Umbilical cord (tissue), 1 donor: ENCODE measurements at regions not wholly inside any gene's neighbourhood (a gene's known extent, or its start where the extent isn't known, plus 50 kb on each side); places are given as distances from the start of the nearest gene placed in this dataset.

Source experiments
- DNase-seq: peaks from one replicate; pipeline ENCODE4 v3.0.0-alpha.2; 2015; ENCODE audit warnings: low spot score

DNA sequence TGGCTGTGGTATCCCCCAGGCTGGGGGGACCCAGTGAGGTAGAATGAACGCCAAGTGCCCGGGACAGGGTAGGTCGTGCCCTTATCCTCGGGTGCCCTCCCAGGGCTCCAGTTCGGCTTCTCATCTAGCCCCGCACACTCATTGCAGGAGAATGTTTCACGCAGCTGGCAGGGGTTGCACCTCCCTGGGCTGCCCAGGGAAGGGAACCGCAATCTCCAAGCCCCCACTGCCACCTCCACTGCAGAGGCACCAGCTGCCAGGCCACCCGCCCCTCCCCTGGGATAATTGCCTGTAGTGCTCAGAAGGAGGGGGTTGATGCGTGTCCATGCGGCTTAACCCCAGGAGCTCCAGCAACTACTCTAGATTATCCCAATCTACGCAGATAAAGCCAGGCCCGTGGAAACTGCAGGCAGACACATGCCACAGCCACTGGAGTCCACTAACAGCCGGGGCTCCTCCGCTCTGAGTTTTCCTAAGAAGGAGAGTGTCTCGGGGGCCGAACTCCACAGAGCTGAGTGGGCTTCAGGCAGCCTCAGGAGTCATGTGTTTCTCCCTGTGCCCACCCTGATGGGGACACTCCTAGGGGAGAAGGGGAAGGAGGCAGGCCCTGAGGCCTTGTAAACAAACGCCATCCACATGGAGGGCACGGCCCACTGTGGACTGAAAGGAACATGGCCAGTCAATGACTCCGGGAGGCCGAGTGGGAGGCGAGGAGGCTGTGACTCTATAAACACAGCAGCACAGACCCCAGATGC is 137.2 kb upstream of the IQSEC1 start:
- no peak for DNase-seq

DNA sequence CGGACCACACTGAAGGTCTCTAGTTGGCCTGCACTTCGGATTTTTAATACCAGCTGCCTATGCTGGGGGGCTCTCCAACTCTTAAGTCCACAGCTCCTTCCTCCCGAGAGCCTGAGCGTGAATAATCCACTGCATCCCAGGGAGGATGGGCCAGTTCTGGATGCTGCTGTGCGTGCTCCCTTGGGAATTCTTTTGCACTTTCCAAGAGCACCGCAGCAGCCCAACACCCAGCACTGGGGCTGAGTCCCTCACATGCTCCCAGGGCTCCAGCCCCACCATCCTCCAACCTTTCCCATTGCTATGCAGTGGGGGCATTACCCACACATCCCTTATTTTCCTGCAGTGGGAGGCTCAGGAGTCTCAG is 136.4 kb upstream of the IQSEC1 start:
- no peak for DNase-seq

DNA sequence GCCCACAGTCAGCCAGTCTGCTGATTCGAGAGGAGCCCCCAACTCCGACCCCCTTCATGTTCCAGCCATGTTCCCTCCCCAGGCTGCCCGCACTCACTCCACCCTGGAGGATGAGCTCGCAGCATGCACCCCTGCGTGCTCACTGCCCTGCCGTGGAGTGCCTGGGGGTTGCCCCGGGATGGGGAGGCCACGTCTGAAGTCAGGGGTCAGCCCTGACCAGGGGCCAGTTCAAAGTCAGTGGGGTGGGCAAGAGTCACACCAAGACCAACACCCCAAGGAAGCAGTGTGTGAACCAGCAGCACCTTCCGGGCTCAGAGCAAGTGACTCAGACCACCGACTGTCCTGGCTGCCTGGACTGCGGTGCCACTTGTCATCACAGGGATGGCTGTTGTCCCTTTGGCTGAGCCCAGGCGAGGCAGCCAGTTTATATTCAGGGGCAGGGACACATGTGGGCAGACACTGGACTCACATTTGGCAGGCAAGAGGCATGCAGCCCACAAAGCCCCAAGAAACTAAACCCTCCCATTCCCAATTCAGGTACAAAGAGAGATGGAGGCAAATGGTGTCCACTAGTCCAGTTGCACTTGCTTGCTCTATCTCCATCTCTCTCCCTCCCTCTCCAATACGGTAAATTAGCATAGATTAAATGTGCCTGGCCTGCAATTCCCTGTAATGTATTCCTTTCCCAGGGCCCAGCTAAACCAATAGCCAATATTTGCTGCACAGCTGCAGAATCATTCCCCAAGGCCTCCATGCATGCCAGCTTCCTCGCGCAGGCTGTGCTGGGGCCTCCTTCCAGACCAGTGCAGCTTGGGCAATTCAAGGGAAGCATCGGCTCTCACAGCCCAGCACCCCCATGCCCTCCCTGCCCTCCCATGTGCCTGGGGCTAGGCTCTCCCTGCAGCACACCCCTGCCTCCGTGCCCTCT is 135.7 kb upstream of the IQSEC1 start:
- no peak for DNase-seq

DNA sequence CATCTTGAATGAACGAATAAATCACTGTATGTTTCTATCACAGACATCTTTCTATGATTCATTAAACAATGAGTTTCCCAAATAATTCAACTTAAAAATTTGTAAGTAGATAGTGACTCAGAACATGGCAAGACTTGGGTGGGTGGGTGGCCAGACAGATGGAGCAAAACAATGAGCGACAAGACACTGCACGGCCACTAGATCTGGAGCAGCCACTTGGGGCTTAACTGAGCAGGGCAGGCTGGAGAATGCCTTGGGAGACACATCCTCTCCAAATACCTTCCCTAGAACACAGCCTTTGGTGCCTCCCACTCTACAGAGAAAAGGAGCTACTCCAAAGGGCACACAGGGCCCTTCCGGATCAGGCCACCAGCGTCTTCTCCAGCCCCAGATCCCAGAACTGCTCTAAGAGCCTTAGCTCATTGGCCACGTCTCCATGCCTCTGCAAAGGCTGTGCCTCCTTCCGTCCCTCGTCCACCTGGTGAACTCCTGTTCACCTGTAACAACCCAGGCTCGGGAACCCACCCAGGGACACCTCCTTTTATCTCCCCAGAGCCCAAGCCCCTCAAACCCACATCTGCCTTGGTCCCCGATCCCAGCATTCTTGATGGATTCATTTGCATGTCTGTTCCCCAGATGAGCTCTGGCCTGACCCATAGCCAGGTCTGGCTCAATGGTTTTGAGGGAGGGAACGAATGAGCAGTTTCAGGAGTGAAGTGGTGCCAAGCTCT is 134.9 kb upstream of the IQSEC1 start:
- no peak for DNase-seq

DNA sequence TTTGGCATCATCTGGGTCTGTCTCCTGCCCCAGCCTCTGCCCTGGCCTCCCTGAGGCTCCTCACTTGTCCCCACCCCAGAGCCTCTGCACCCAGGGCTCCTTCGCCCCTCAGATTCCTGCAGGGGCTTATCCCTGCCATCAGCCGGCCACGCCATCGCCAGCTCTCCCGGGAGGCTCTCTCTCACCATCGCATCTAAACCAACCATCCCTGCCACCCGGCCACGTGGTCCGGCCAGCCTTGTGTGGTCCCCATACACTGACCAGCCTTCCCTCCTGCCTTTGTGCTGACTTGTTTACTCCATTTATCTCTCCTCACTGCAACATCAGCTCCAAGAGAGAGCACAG is 134.3 kb upstream of the IQSEC1 start:
- no peak for DNase-seq

DNA sequence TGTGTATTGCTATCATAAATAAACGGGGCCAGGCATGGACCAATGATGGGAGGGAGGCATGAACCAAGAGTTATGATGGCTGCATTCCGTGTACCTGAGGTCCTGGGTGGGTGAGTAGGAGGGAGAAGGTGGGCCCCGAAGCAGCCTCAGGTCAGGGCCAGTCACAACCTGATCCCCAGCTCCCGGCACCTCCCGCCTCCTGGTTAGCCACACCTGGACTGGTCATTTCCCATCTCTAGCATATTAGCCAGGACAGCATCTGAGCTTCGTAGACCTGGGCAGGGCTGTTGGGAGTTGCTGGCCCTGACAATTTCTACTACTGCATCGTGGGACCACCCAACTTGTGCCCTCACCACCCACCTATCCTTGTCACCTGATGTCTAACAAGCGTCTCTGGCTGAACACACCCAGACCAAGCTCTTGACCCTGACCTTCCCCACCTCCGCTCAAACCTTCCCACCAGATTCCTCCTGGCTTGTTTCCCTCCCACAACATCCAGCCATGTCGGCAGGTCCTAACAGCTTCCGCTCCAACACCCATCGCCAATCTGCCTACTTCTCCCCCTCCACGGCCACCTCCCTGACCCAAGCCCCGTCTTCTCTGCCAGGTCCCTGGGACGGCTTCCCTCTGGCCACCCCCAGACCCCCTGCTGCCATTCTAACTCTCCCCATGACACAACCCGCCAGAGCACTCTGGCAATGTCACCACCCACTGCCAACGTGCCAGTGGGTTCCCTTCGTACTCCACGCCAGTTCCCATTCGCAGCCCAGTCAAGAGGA is 133.8 kb upstream of the IQSEC1 start:
- DNase-seq = no peak

DNA sequence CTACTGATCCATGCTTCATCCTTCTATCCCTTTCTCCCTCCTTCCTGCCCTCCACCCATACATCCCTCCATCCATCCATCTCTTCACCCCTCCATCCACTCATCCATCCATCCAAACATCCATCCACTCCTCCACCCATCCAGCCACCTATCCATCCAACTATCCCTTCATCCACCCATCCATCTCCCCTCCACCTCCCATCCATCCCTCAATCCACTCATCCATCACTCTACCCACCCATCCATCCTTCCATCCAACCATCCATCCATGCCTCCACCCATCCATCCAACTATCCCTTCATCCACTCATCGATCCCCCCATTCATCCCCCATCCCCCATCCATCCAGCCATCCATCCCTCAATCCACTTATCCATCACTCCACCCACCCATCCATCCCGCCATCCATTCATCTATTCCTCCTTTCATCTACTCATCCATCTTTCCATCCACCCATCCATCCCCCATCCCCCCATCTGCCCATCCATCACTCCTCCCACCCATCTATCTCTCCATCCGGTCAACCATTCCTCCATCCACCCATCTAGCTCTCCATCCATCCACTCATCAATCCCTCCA is 132.4 kb upstream of the IQSEC1 start:
- DNase-seq = no peak

DNA sequence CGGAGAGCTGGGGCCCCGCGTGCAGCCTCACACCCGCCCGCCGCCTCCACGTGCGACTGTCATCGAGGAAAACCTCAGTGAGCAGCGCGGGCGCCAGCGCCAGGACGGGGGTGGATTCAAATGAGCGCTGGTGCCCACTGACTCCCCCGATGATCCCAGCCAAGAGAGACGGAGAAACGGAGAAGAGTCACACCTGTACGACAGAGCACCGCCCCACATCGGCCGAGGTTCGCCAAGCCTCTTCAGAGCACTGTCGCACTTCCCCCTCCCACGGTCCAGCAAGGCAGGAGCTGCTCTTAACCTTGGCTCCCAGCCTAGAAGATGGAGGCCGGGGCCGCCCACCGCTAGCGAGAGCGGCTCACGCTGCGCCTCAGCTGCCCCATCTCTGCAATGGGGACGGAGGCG is 130.9 kb upstream of the IQSEC1 start:
- no peak for DNase-seq

DNA sequence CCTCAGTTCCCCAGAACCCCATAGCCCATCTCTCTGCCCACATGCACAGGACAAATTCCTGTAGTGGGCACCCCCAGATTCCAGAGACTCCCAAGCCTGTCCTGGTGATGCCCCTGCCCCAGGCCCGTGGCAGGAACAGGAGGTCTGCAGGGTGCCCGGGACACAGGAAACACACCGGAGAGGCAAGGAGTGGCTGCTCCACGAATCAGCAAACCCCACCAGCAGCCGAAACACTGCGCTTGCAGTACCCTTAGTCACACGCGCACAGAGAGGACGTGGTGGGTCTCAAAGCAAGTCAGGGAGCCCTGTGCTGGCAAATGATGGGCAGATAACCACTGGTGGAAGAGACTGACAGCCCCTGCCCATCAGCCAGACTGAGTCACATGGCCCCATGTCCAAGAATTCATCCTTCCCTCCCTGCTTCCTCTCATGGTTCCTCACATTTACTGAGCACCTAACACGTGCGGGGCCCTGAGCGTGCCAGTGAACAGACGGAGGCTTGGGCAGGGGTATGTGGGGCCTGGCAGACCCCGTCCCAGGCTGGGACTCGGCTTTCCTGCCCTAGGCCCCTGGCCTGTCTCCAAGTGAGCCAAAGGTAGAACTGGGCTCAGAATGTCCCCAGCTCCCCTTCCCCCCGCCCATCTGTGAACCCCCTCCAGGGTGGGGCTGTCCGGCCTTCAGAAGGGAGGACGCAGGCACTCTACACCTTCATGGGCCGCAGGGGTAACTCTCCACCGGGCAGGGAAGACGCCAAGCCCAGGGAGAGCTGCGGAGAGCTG is 130.4 kb upstream of the IQSEC1 start:
- no peak for DNase-seq

DNA sequence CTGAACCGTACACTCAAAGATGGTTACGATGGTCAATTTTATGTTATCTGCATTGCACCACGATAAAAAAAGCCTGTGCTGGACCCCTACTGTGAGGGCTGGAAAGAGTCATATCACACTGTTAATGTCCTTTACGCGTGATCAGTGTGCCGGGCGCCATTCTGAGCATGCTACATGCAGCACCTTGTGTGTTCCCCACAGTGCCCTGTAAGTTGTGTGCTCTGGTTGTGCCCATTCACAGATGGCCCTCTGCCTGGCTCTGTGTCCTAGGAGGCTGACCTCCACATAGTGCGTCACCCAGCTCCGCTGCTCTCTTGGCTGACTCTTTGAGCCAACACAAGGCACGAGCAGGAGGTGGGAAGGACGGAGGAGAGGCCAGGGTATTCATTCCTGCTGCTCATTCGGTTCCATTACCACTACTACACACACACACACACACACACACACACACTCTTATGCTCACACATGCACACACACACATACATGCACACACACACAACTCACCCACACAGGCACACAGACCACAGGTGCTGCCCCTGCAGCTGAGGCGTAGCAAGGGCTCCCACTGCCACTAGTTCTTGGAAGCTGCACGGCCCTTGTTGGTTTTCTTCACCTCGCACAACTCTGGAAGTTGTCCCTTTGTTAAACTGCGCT is 129.6 kb upstream of the IQSEC1 start:
- no peak for DNase-seq

DNA sequence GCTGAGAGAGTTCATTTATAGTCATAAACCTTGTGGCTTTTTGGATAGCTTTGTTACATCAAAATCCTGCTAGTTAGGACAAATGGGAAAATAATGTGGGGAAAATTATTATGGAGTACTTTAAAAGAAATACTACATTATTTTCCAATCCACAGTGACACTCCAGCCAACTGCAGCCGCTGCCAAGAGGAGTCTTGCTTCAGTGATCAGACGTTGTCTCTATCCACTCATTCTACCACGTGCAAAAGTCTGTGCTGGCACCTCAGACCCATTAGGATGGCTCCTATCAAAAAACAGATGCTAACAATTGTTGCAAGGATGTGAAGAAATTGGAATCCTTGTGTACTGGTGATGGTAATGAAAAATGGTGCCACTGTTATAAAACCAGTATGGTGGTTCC is 128.6 kb upstream of the IQSEC1 start:
- DNase-seq = no peak

DNA sequence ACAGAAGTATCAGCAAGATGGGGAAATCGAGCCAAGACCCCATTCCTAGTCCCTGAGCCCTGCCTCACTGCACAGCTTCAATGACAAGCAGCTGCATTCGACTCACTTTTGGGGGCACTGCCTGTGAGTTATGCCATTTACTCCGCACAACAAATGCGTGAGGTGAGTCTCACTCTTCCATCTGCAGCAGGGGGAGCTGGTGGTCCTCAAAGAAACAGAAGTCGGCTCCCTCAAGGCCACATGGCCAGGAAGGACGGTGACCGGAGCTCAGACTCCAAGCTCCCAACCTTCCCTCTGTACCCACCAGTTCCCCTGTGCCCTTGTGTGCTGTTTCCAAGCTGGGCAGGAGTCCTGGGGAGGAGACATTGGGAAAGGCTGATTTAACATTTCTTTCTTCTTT is 127.7 kb upstream of the IQSEC1 start:
- DNase-seq = no peak

DNA sequence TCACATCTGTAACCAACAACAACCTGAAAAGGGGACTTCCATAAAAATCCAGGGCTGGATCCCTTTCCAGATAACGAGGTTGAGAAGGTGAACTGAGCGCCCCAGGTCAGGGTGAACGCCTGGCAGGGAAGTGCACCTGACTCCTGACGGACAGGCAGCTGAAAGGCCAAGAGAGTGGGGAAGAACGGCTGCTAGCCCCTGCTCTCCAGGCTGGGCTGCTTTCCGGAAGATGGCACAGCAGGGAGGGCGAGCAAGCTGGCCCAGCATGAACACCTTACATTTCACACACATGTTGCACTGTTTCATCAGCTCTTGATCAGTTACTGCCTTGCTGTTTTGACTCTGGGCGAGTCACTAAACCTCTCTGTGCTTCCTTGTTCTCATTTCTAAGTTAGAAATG is 127.2 kb upstream of the IQSEC1 start:
- DNase-seq = no peak

DNA sequence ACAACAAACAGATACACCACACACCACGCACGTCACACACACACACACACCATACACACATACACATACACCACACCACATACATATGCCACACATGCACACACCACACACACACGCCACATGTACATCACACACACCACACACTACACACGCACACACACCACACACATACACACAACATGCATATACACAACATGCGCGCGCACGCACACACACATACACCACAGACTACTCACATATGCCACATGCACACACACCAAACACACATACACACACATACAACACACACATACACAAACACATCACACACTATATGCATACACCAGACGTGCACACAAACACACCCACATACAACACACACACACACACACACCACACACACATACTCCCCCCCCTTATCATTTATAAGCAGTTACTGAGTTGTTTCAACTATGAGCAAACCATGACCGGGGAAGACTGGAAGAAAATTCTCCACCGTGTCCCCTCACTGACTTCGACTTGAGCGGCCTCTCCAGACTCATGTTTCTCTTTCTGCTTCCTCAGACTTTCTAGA is 126.7 kb upstream of the IQSEC1 start:
- DNase-seq = no peak

DNA sequence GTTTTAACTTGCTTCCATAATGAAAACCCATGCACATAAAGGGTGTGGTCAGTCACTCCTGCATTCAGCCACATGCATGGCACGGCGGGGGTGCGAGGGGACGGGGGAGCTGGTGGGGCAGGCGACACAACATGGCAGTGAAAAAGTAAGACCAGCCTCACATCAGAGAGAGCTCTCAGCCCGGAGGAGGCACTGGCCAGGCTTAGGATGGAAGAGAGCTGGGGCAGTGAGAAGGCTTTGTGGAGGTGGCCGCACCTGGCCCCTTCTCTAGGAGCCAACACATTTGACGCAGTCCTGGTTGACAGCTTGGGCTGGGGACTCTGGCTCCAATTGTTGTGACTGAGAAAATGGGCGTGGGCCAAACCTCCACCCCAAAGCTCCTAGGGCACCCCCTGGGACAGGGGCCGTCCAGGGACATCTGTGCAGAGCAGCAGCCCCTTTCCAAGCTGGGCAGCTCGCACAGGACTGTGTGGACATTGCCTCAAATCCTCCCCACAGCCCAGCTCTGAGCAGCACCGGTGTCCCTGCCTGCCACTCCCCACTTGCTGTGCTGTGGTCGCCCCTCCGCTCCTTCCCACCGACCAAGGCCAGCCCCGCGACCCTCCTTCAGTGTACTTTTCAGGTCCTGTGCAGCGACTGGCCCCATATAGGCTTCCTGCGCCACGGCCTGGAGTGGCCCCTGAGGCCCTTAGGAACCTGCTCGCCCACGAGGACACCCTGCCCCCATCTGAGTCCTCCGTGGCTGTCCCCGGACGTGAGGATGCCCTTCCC is 126.0 kb upstream of the IQSEC1 start:
- DNase-seq = no peak

DNA sequence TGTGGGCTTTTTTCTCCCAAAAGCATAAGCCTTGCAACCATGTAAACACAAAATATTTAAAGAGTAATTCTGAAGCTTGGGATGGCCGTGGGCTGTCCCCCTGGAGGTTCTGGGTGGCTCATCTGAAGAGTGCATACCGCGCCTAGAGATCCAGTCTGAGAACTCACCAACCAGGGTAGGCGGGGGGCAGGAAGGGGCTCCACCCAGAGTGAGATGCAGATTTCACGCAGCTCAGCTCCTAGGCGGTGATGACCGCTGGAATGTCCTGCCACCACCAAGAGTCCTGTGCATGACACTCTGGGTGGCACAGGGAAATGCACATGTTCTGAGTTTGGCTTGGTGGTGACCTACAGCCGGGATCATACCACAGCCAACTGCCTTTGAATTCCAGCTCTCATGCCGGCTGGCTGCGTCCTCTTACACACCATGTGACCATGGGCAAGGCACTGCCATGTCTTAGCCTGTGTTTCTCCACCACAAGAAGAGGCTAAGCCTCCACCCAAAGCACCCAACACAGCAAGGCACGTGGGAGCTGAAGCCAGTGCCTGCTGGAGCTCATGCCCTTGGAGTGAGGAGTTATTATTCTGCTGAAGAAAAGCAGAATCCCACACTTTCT is 125.1 kb upstream of the IQSEC1 start:
- DNase-seq = no peak

DNA sequence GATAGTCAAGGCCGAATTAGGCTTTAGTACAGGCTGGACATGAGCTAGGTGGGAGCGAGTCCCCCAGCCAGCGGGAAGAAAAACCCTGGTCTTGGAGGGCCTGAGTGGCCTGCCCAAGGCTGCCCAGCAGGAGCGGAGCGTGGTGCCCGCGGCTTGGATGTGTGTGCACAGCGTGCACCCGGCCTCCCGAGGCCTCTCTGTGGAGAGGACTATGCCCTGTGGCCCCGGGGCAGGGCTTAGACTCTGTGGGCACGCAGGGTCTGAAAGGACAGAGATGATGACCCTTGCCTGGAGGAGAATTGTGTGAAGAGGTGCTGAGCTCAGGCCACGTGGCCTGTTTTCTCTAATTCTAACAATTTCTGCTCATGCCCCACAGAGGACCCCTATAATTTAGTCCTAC is 124.6 kb upstream of the IQSEC1 start:
- DNase-seq = no peak

DNA sequence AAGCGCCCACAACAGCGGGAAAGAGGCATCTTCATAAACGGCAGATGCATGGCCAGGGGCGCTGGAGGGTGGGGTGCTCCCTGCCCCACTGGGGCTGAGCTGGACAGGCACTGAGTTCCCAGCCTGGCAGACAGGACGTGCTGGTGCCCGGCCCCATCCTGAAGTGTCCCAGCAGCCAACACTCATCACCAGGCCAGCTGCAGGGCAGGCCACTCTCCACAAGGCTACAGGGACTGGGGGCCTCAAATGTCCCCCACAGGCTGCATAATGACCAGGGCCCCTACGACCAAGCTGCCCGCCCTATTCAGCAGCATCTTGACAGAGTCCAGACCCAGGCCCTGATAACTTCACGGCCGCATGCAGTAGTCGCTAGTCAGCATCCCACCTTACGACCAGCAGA is 124.1 kb upstream of the IQSEC1 start:
- DNase-seq = no peak

DNA sequence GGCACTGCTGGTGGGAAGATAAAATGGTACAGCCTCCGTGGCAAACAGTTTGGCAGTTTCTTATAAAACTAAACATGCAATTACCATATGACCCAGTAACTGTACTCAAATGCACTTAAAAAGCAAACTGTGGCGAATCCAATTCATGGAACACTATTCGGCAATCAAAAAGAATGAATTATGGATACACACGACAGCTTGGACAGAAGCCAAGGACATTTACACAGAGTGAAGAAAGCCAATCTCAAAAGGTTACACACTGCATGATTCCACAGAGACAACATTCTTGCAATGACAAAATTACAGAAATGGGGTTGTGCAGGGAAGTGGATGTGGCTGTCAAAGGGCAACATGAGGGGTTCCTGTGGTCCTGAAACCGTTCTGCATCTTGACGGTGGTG is 122.1 kb upstream of the IQSEC1 start:
- no peak for DNase-seq
